ENCODE measurements at regions not wholly inside any gene's neighbourhood (a gene's known extent, or its start where the extent isn't known, plus 50 kb on each side); places are given as distances from the start of the nearest gene placed in this dataset.

DNA sequence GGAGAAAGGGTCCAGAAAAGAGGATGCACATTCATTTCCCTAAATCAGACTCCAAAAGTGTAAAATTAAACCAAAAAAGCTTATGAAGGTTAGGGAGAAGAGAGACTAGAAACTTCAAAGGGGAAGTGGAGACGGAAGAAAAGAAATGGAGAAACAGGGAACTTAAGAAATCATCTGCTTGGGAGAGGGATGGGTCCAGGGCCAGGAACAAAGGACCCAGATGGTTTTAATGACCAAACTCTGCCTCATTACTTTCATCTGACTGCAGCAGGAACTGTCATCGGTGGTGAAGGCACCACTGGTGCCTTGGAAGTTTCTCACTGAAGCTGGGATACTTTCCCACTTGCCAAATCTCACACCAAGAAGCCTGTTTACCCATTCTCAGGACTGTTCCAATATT lies 70.5 kb upstream of the SLC4A7 start:
- TF ChIP-seq, protein P1, sequence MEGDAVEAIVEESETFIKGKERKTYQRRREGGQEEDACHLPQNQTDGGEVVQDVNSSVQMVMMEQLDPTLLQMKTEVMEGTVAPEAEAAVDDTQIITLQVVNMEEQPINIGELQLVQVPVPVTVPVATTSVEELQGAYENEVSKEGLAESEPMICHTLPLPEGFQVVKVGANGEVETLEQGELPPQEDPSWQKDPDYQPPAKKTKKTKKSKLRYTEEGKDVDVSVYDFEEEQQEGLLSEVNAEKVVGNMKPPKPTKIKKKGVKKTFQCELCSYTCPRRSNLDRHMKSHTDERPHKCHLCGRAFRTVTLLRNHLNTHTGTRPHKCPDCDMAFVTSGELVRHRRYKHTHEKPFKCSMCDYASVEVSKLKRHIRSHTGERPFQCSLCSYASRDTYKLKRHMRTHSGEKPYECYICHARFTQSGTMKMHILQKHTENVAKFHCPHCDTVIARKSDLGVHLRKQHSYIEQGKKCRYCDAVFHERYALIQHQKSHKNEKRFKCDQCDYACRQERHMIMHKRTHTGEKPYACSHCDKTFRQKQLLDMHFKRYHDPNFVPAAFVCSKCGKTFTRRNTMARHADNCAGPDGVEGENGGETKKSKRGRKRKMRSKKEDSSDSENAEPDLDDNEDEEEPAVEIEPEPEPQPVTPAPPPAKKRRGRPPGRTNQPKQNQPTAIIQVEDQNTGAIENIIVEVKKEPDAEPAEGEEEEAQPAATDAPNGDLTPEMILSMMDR (IDR thresholded peaks at IDR 0.05; ENCODE audit: insufficient read depth, low read length, poor library complexity, severe bottlenecking): no peak
- no peak for TF ChIP-seq EZH2phosphoT487 (conservative IDR thresholded peaks at IDR 0.05; ENCODE audit: low read length)

All from SU-DHL-6 (cell line).